ENCODE measurements at regions not wholly inside any gene's neighbourhood (a gene's known extent, or its start where the extent isn't known, plus 50 kb on each side); places are given as distances from the start of the nearest gene placed in this dataset.

DNA sequence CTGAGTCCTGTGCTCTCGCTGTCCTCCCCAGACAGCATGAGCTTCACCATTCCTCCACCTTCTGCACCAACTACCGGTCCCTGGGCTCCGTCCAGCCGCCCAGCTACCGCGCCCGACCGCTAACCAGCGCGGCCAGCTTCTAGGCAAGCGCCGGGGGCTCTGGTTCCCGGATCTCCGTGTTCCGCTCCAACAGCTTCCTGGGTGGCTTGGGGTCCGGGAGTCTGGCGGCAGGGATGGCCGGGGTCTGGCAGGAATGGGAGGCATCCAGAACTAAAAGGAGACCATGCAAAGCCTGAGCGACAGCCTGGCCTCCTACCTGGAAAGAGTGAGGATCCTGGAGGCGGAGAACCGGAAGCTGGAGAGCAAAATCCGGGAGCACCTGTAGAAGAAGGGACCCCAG is 613.1 kb upstream of the PTGER4 start:
- TF ChIP-seq BHLHE40 (IDR thresholded peaks at IDR 0.05; ENCODE audit: borderline replicate concordance) (no peak), L3MBTL2 (conservative IDR thresholded peaks at IDR 0.05) (no peak), SP1 (IDR thresholded peaks at IDR 0.05) (no peak), FOXM1 (IDR thresholded peaks at IDR 0.05; ENCODE audit: borderline replicate concordance) (no peak), ZNF384 (IDR thresholded peaks at IDR 0.05) (no peak), ELF4 (IDR thresholded peaks at IDR 0.05) (no peak), NFRKB (IDR thresholded peaks at IDR 0.05) (no peak), HDGF (IDR thresholded peaks at IDR 0.05; ENCODE audit: borderline replicate concordance) (no peak), TARDBP (IDR thresholded peaks at IDR 0.05) (no peak), SUZ12 (IDR thresholded peaks at IDR 0.05) (no peak)
- TF ChIP-seq, protein P1, sequence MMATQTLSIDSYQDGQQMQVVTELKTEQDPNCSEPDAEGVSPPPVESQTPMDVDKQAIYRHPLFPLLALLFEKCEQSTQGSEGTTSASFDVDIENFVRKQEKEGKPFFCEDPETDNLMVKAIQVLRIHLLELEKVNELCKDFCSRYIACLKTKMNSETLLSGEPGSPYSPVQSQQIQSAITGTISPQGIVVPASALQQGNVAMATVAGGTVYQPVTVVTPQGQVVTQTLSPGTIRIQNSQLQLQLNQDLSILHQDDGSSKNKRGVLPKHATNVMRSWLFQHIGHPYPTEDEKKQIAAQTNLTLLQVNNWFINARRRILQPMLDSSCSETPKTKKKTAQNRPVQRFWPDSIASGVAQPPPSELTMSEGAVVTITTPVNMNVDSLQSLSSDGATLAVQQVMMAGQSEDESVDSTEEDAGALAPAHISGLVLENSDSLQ (IDR thresholded peaks at IDR 0.05), result no peak
